A673 (cell line): ENCODE measurements at regions not wholly inside any gene's neighbourhood (a gene's known extent, or its start where the extent isn't known, plus 50 kb on each side); places are given as distances from the start of the nearest gene placed in this dataset.

ENCODE experiments used
- EZH2 ChIP-seq: fragments of 200-600 bp; sonication (generic); IDR thresholded peaks from 2 replicates; pipeline ENCODE4 v1.6.1; 2017; ENCODE audit warnings: borderline replicate concordance, low read depth, mild to moderate bottlenecking, mixed read lengths, antibody characterized with exemption, low read length; ENCODE audit not compliant: poor library complexity, severe bottlenecking
- TF ChIP-seq, protein P1 (sequence below): fragments of 300-800, 200-600 bp; sonication (generic); conservative IDR thresholded peaks from 2 replicates; pipeline ENCODE4 v1.5.1; 2017; ENCODE audit warnings: low read depth, mild to moderate bottlenecking, antibody characterized with exemption, low read length, moderate library complexity, mixed read lengths

DNA sequence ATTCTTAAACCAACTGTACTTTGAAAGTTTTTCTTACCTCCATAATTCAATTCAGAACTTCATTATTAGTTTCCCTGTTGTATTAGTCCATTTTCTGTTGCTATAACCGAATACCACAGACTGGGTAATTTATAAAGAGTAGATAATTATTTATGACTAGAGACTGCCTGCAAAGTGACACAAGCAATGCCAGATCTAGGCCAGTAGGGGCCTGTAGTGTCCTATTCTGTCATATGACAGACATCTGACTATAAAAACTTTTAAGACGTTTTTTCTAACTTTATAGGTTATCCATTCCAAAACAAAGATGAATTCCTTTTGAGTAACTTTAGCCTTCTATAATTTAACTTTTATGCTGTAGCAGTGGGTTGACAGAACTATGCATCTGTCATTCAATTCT, 2783.8 kb downstream of the PCDH9 start:
- TF ChIP-seq, protein P1, sequence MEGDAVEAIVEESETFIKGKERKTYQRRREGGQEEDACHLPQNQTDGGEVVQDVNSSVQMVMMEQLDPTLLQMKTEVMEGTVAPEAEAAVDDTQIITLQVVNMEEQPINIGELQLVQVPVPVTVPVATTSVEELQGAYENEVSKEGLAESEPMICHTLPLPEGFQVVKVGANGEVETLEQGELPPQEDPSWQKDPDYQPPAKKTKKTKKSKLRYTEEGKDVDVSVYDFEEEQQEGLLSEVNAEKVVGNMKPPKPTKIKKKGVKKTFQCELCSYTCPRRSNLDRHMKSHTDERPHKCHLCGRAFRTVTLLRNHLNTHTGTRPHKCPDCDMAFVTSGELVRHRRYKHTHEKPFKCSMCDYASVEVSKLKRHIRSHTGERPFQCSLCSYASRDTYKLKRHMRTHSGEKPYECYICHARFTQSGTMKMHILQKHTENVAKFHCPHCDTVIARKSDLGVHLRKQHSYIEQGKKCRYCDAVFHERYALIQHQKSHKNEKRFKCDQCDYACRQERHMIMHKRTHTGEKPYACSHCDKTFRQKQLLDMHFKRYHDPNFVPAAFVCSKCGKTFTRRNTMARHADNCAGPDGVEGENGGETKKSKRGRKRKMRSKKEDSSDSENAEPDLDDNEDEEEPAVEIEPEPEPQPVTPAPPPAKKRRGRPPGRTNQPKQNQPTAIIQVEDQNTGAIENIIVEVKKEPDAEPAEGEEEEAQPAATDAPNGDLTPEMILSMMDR = peak; percentile 66
- no peak for TF ChIP-seq EZH2
